Suprapubic skin (tissue), 4 donors: ENCODE measurements at regions not wholly inside any gene's neighbourhood (a gene's known extent, or its start where the extent isn't known, plus 50 kb on each side); places are given as distances from the start of the nearest gene placed in this dataset.

Source experiments
- EP300 ChIP-seq: sonication (generic); formaldehyde crosslinking; IDR thresholded peaks from one replicate; pipeline ENCODE4 v1.6.1; 2017; ENCODE audit warnings: antibody characterized with exemption
- POLR2A ChIP-seq, 2 donors: fragments of 450-650 bp; IDR thresholded peaks; one replicate each; pipeline ENCODE4 v1.6.1; 2017; ENCODE audit warnings: antibody characterized with exemption in 2 of 2, mild to moderate bottlenecking in 2 of 2, moderate library complexity in 2 of 2
- POLR2AphosphoS5 ChIP-seq, 3 donors: sonication (generic); formaldehyde crosslinking; IDR thresholded peaks; one replicate each; pipeline ENCODE4 v1.6.1; 2017; ENCODE audit warnings: antibody characterized with exemption in 3 of 3
- TF ChIP-seq, protein P1 (sequence below), 2 donors: fragments of 200-600 bp in 1 of 2; fragments of 450-650 bp in 1 of 2; sonication (generic) in 1 of 2; IDR thresholded peaks; one replicate each; pipeline ENCODE4 v1.5.1; 2016 to 2019; ENCODE audit warnings: antibody characterized with exemption in 2 of 2, mild to moderate bottlenecking in 1 of 2, moderate library complexity in 1 of 2

DNA sequence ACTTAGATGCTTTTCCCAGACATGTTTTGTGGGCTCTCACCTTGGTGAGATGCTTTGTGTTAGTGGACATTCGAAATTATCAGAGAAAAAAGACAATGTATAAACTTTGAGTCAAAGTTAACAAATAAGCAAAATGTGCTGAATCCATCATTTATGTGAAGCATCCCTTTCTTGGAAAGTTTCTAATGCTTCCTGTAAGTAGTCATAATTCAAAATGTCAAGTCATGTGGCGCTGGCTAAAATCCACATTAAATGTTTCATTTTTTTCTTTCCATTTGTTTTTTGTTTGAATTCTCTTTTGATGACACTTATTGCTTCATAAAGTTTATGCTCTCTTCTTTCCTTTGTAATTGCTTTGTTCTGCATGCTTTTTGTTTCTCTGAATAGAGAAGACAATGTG lies 107.2 kb upstream of the CENPW start:
- TF ChIP-seq, protein P1, sequence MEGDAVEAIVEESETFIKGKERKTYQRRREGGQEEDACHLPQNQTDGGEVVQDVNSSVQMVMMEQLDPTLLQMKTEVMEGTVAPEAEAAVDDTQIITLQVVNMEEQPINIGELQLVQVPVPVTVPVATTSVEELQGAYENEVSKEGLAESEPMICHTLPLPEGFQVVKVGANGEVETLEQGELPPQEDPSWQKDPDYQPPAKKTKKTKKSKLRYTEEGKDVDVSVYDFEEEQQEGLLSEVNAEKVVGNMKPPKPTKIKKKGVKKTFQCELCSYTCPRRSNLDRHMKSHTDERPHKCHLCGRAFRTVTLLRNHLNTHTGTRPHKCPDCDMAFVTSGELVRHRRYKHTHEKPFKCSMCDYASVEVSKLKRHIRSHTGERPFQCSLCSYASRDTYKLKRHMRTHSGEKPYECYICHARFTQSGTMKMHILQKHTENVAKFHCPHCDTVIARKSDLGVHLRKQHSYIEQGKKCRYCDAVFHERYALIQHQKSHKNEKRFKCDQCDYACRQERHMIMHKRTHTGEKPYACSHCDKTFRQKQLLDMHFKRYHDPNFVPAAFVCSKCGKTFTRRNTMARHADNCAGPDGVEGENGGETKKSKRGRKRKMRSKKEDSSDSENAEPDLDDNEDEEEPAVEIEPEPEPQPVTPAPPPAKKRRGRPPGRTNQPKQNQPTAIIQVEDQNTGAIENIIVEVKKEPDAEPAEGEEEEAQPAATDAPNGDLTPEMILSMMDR (IDR thresholded peaks at IDR 0.05), result no peak
- no peak for TF ChIP-seq POLR2AphosphoS5 (IDR thresholded peaks at IDR 0.05)
- no peak for TF ChIP-seq EP300
- no peak for TF ChIP-seq POLR2A (IDR thresholded peaks at IDR 0.05)
